Caki2 (cell line): ENCODE measurements at regions not wholly inside any gene's neighbourhood (a gene's known extent, or its start where the extent isn't known, plus 50 kb on each side); places are given as distances from the start of the nearest gene placed in this dataset.

ENCODE experiments used
- DNase-seq: peaks from one replicate; pipeline ENCODE4 v3.0.0-alpha.2; 2015; ENCODE audit warnings: low read depth
- in situ Hi-C: cut with HindIII; loops from 2 replicates; pipeline ENCODE4 v1.10.0; 2016; ENCODE audit warnings: low sequenced_read_pairs, low pct_unique_long_range_greater_than_20kb, mixed read lengths

- in situ Hi-C loops: no loop called here
- no peak for DNase-seq
Measured at GRCh38 chr13:106736941-106737340, 169.0 kb upstream of the ARGLU1 start.

- no peak for DNase-seq
- in situ Hi-C loops: no loop called here
Measured at GRCh38 chr13:106734198-106734597, 166.3 kb upstream of the ARGLU1 start.

GRCh38 chr13:106723036-106723435 is 155.1 kb upstream of the ARGLU1 start:
- in situ Hi-C loops: no loop called here

GRCh38 chr13:106722620-106723019 is 154.7 kb upstream of the ARGLU1 start:
- DNase-seq: no peak
- in situ Hi-C loops: no loop called here

More at GRCh38 chr13:106723036-106723435, 155.1 kb upstream of the ARGLU1 start:
- no peak for DNase-seq

GRCh38 chr13:106721599-106721998 is 153.7 kb upstream of the ARGLU1 start:
- in situ Hi-C loops: no loop called here
- DNase-seq: no peak

GRCh38 chr13:106714271-106714982 is 146.5 kb upstream of the ARGLU1 start:
- in situ Hi-C loops: no loop called here
- DNase-seq: no peak

GRCh38 chr13:106712381-106712780 is 144.4 kb upstream of the ARGLU1 start:
- in situ Hi-C loops: no loop called here
- DNase-seq: no peak

- no peak for DNase-seq
- in situ Hi-C loops: no loop called here
Measured at GRCh38 chr13:106710266-106710665, 142.3 kb upstream of the ARGLU1 start.

- in situ Hi-C loops: no loop called here
- no peak for DNase-seq
Measured at GRCh38 chr13:106709522-106709921, 141.6 kb upstream of the ARGLU1 start.

GRCh38 chr13:106702505-106702904 is 134.6 kb upstream of the ARGLU1 start:
- no peak for DNase-seq
- in situ Hi-C loops: no loop called here

GRCh38 chr13:106701771-106702341 is 133.9 kb upstream of the ARGLU1 start:
- in situ Hi-C loops: no loop called here
- no peak for DNase-seq

- DNase-seq: no peak
- in situ Hi-C loops: no loop called here
Measured at GRCh38 chr13:106700439-106700838, 132.5 kb upstream of the ARGLU1 start.

GRCh38 chr13:106700007-106700406 is 132.1 kb upstream of the ARGLU1 start:
- no peak for DNase-seq
- in situ Hi-C loops: no loop called here

- in situ Hi-C loops: no loop called here
- DNase-seq: no peak
Measured at GRCh38 chr13:106699311-106699710, 131.4 kb upstream of the ARGLU1 start.

- in situ Hi-C loops: no loop called here
- DNase-seq: no peak
Measured at GRCh38 chr13:106696719-106697118, 128.8 kb upstream of the ARGLU1 start.

GRCh38 chr13:106696140-106696539 is 128.2 kb upstream of the ARGLU1 start:
- in situ Hi-C loops: no loop called here
- no peak for DNase-seq

GRCh38 chr13:106695139-106695538 is 127.2 kb upstream of the ARGLU1 start:
- no peak for DNase-seq
- in situ Hi-C loops: no loop called here

GRCh38 chr13:106691861-106692260 is 123.9 kb upstream of the ARGLU1 start:
- in situ Hi-C loops: no loop called here
- no peak for DNase-seq

- DNase-seq: no peak
- in situ Hi-C loops: no loop called here
Measured at GRCh38 chr13:106691341-106691740, 123.4 kb upstream of the ARGLU1 start.

- in situ Hi-C loops: no loop called here
- no peak for DNase-seq
Measured at GRCh38 chr13:106690779-106691178, 122.8 kb upstream of the ARGLU1 start.
